H1 (cell line): ENCODE measurements at regions not wholly inside any gene's neighbourhood (a gene's known extent, or its start where the extent isn't known, plus 50 kb on each side); places are given as distances from the start of the nearest gene placed in this dataset.

Experiments used
- BCL11A ChIP-seq, 2 experiments: IDR thresholded peaks; one replicate each; pipeline ENCODE4 v1.6.1; 2011; ENCODE audit warnings: low read depth in 2 of 2, low read length in 2 of 2, mild to moderate bottlenecking in 2 of 2
- EP300 ChIP-seq, 2 experiments: IDR thresholded peaks; 1 replicate in 1 of 2; 2 replicates in 1 of 2; pipeline ENCODE4 v1.6.1; 2011 to 2012; ENCODE audit warnings: low read depth in 2 of 2, low read length in 2 of 2, mild to moderate bottlenecking in 2 of 2, borderline replicate concordance in 1 of 2, inconsistent platforms in 1 of 2, moderate library complexity in 1 of 2
- GTF2F1 ChIP-seq: IDR thresholded peaks from 2 replicates; pipeline ENCODE4 v1.6.1; 2012; ENCODE audit warnings: low read depth, low read length, improper control_type of control experiment, borderline replicate concordance
- HDAC2 ChIP-seq, 2 experiments: fragments of 300-600 bp in 1 of 2; sonication (generic) in 1 of 2; IDR thresholded peaks; 2 replicates each; pipeline ENCODE4 v1.6.1; 2011 to 2012; ENCODE audit warnings: low read depth in 2 of 2, low read length in 2 of 2, mild to moderate bottlenecking in 2 of 2, moderate library complexity in 2 of 2, borderline replicate concordance in 1 of 2, inconsistent platforms in 1 of 2
- JUND ChIP-seq: IDR thresholded peaks from 2 replicates; pipeline ENCODE4 v1.6.1; 2011; ENCODE audit warnings: mild to moderate bottlenecking, improper control_type of control experiment, low read length
- POLR2A ChIP-seq, 2 experiments: IDR thresholded peaks; 1 replicate in 1 of 2; 2 replicates in 1 of 2; pipeline ENCODE4 v1.6.1; 2011; ENCODE audit warnings: low read depth in 2 of 2, low read length in 2 of 2, mild to moderate bottlenecking in 2 of 2; ENCODE audit errors: control extremely low read depth in 1 of 2
- POLR2AphosphoS5 ChIP-seq: IDR thresholded peaks from 2 replicates; pipeline ENCODE4 v1.6.1; 2011; ENCODE audit warnings: low read depth, low read length
- TAF7 ChIP-seq: optimal IDR thresholded peaks from 2 replicates; pipeline ENCODE3; 2011; ENCODE audit warnings: low read depth, mild to moderate bottlenecking, inconsistent platforms, low read length, moderate library complexity, borderline replicate concordance
- TCF12 ChIP-seq: IDR thresholded peaks from 2 replicates; pipeline ENCODE4 v1.6.1; 2011; ENCODE audit warnings: low read depth, mild to moderate bottlenecking, low read length
- YY1 ChIP-seq: IDR thresholded peaks from 2 replicates; pipeline ENCODE4 v1.6.1; 2011; ENCODE audit warnings: low read depth, mild to moderate bottlenecking, low read length
- TF ChIP-seq, protein P1 (sequence below): fragments of 300-600 bp; sonication (generic); IDR thresholded peaks from 2 replicates; pipeline ENCODE4 v1.7.1; 2012; ENCODE audit warnings: low read length, moderate library complexity, mild to moderate bottlenecking, inconsistent platforms; ENCODE audit not compliant: insufficient replicate concordance
- TF ChIP-seq, protein P2 (sequence below): IDR thresholded peaks from 2 replicates; pipeline ENCODE4 v1.6.1; 2012; ENCODE audit warnings: inconsistent platforms

DNA sequence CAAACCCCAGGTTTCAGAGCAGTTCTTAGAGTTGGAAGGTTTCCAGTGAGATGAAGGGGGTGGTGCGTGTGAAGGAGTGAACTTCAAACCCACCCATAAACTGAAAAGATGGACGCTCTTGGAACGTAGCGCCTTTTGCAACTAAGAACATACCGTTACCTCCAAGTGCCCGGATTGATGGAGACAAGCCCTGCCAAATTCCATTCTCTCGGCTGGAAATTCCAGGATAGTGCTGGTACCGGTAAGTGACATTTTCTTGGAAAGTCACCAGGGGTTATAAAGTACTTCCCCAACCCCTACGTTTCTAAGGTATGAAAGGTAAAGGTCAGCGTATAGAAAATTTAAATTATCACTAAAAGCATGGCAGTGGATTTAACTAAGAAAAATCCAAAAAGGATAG, 91.6 kb upstream of the CLDN14 start (continued):
- TF ChIP-seq, protein P1, sequence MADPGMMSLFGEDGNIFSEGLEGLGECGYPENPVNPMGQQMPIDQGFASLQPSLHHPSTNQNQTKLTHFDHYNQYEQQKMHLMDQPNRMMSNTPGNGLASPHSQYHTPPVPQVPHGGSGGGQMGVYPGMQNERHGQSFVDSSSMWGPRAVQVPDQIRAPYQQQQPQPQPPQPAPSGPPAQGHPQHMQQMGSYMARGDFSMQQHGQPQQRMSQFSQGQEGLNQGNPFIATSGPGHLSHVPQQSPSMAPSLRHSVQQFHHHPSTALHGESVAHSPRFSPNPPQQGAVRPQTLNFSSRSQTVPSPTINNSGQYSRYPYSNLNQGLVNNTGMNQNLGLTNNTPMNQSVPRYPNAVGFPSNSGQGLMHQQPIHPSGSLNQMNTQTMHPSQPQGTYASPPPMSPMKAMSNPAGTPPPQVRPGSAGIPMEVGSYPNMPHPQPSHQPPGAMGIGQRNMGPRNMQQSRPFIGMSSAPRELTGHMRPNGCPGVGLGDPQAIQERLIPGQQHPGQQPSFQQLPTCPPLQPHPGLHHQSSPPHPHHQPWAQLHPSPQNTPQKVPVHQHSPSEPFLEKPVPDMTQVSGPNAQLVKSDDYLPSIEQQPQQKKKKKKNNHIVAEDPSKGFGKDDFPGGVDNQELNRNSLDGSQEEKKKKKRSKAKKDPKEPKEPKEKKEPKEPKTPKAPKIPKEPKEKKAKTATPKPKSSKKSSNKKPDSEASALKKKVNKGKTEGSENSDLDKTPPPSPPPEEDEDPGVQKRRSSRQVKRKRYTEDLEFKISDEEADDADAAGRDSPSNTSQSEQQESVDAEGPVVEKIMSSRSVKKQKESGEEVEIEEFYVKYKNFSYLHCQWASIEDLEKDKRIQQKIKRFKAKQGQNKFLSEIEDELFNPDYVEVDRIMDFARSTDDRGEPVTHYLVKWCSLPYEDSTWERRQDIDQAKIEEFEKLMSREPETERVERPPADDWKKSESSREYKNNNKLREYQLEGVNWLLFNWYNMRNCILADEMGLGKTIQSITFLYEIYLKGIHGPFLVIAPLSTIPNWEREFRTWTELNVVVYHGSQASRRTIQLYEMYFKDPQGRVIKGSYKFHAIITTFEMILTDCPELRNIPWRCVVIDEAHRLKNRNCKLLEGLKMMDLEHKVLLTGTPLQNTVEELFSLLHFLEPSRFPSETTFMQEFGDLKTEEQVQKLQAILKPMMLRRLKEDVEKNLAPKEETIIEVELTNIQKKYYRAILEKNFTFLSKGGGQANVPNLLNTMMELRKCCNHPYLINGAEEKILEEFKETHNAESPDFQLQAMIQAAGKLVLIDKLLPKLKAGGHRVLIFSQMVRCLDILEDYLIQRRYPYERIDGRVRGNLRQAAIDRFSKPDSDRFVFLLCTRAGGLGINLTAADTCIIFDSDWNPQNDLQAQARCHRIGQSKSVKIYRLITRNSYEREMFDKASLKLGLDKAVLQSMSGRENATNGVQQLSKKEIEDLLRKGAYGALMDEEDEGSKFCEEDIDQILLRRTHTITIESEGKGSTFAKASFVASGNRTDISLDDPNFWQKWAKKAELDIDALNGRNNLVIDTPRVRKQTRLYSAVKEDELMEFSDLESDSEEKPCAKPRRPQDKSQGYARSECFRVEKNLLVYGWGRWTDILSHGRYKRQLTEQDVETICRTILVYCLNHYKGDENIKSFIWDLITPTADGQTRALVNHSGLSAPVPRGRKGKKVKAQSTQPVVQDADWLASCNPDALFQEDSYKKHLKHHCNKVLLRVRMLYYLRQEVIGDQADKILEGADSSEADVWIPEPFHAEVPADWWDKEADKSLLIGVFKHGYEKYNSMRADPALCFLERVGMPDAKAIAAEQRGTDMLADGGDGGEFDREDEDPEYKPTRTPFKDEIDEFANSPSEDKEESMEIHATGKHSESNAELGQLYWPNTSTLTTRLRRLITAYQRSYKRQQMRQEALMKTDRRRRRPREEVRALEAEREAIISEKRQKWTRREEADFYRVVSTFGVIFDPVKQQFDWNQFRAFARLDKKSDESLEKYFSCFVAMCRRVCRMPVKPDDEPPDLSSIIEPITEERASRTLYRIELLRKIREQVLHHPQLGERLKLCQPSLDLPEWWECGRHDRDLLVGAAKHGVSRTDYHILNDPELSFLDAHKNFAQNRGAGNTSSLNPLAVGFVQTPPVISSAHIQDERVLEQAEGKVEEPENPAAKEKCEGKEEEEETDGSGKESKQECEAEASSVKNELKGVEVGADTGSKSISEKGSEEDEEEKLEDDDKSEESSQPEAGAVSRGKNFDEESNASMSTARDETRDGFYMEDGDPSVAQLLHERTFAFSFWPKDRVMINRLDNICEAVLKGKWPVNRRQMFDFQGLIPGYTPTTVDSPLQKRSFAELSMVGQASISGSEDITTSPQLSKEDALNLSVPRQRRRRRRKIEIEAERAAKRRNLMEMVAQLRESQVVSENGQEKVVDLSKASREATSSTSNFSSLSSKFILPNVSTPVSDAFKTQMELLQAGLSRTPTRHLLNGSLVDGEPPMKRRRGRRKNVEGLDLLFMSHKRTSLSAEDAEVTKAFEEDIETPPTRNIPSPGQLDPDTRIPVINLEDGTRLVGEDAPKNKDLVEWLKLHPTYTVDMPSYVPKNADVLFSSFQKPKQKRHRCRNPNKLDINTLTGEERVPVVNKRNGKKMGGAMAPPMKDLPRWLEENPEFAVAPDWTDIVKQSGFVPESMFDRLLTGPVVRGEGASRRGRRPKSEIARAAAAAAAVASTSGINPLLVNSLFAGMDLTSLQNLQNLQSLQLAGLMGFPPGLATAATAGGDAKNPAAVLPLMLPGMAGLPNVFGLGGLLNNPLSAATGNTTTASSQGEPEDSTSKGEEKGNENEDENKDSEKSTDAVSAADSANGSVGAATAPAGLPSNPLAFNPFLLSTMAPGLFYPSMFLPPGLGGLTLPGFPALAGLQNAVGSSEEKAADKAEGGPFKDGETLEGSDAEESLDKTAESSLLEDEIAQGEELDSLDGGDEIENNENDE, result no peak
- TF ChIP-seq POLR2AphosphoS5 (no peak), JUND (no peak), HDAC2 (IDR thresholded peaks at IDR 0.05; ENCODE audit: borderline replicate concordance in 1 of 2, low read depth in 2 of 2, low read length in 2 of 2) (no peak), POLR2A (IDR thresholded peaks at IDR 0.05; ENCODE audit: control extremely low read depth in 1 of 2, low read depth in 2 of 2, low read length in 2 of 2) (no peak), TCF12 (no peak), YY1 (no peak), EP300 (IDR thresholded peaks at IDR 0.05; ENCODE audit: borderline replicate concordance in 1 of 2, low read depth in 2 of 2, low read length in 2 of 2) (no peak), TAF7 (no peak), BCL11A (IDR thresholded peaks at IDR 0.05; ENCODE audit: low read depth in 2 of 2, low read length in 2 of 2) (no peak), GTF2F1 (no peak)
- TF ChIP-seq, protein P2, sequence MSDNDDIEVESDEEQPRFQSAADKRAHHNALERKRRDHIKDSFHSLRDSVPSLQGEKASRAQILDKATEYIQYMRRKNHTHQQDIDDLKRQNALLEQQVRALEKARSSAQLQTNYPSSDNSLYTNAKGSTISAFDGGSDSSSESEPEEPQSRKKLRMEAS, result no peak
